ENCODE measurements at regions not wholly inside any gene's neighbourhood (a gene's known extent, or its start where the extent isn't known, plus 50 kb on each side); places are given as distances from the start of the nearest gene placed in this dataset.

DNA sequence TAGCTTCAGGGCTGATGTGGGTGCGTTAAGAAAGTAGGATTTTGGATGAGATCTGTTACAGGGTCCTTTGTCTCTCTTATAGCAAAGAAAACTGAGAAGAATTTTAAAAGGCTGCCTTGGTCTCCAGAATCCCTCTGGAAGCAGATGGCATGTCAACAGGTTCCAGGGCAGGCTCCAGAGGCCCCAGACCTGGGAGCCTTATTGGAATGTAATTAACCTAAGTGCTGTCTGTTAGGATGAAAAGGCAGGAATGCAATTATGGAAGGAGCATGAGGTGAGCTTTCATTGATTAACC lies 97.2 kb upstream of the PKDCC start:
- TF ChIP-seq, protein P1, sequence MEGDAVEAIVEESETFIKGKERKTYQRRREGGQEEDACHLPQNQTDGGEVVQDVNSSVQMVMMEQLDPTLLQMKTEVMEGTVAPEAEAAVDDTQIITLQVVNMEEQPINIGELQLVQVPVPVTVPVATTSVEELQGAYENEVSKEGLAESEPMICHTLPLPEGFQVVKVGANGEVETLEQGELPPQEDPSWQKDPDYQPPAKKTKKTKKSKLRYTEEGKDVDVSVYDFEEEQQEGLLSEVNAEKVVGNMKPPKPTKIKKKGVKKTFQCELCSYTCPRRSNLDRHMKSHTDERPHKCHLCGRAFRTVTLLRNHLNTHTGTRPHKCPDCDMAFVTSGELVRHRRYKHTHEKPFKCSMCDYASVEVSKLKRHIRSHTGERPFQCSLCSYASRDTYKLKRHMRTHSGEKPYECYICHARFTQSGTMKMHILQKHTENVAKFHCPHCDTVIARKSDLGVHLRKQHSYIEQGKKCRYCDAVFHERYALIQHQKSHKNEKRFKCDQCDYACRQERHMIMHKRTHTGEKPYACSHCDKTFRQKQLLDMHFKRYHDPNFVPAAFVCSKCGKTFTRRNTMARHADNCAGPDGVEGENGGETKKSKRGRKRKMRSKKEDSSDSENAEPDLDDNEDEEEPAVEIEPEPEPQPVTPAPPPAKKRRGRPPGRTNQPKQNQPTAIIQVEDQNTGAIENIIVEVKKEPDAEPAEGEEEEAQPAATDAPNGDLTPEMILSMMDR (IDR thresholded peaks at IDR 0.05) = no peak
- TF ChIP-seq POLR2A (IDR thresholded peaks at IDR 0.05) = no peak

Measured in thyroid gland (tissue), 4 donors.